Activated naive CD4-positive, alpha-beta T cell treated with anti-CD3 and anti-CD28 coated beads, Interleukin-2, amount 50 U/mL, for 24 hours (primary cell): ENCODE measurements at regions not wholly inside any gene's neighbourhood (a gene's known extent, or its start where the extent isn't known, plus 50 kb on each side); places are given as distances from the start of the nearest gene placed in this dataset.

Source experiments
- H3K27ac Mint-ChIP-seq: one replicate; pipeline ENCODE4 v1.8.0; 2021; ENCODE audit warnings: mild to moderate bottlenecking, mixed read lengths
- H3K27me3 Mint-ChIP-seq: one replicate; pipeline ENCODE4 v1.8.0; 2021; ENCODE audit warnings: mixed read lengths
- H3K36me3 Mint-ChIP-seq: one replicate; pipeline ENCODE4 v1.8.0; 2021; ENCODE audit warnings: mixed read lengths
- H3K4me1 Mint-ChIP-seq: one replicate; pipeline ENCODE4 v1.8.0; 2021; ENCODE audit warnings: mixed read lengths
- H3K4me3 Mint-ChIP-seq: one replicate; pipeline ENCODE4 v1.8.0; 2021; ENCODE audit warnings: mild to moderate bottlenecking, mixed read lengths
- H3K9me3 Mint-ChIP-seq: one replicate; pipeline ENCODE4 v1.8.0; 2021; ENCODE audit warnings: mixed read lengths

- peaks cover 7% of the 10 kb centered on the region for H3K27me3 Mint-ChIP-seq
- no peaks in the 10 kb centered on the region for H3K36me3 Mint-ChIP-seq
- no peaks in the 10 kb centered on the region for H3K4me1 Mint-ChIP-seq
- no peak overlapping the region for H3K27ac Mint-ChIP-seq
- no peaks in the 10 kb centered on the region for H3K9me3 Mint-ChIP-seq
- H3K4me3 Mint-ChIP-seq, result no peak overlapping the region
Measured at GRCh38 chr22:47784367-47784983, 1022.0 kb downstream of the TBC1D22A start.

DNA sequence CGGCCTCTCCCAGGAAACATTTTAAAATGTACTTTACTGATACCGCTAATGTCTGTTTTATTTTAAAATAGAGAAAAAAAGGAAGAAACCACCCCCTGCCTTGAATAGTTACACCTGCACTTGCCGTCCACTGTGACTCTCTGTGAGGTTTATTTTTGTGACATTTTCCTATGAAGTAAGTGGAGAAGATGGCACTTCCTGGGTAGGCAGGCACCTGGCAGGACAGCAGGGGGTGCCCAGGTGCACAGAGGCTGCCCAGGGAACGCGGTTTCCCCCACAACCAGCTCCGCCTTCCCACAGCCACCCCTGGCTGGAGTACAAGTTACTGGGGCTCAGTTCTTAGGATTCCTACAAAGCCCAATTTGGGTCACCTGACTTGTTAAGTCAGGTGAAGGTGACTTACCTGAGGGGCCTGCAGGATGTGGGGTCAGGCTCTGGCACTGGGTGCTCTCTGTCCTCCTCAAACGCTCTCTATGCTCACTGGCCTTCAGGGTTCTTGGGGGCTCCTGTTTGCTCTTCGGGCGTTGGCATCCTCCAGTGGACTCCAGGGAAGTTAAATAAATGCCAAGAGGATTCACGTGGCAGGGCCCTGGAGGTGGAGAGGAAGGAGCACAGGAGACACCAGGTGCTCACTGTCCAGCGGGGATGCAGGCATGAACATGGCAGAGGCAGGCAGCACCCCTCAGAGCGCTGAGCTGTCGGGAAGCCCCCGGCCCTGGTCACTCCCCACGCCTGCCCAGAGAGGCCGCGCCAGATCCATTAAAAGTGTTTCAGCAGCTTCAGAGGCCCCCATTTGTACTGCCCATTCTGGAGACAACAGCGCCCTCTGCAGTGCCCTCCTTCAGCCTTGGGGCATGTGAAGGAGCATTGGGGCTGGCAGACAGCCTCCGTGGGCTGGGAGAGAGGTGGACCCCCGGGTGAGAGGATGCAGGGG lies 1021.2 kb downstream of the TBC1D22A start:
- Mint-ChIP-seq H3K4me3 (no peak overlapping the region), H3K27ac (no peak overlapping the region), H3K4me1 (no peaks in the 10 kb centered on the region), H3K27me3 (peaks cover 7% of the 10 kb centered on the region), H3K9me3 (no peaks in the 10 kb centered on the region), H3K36me3 (no peaks in the 10 kb centered on the region)

DNA sequence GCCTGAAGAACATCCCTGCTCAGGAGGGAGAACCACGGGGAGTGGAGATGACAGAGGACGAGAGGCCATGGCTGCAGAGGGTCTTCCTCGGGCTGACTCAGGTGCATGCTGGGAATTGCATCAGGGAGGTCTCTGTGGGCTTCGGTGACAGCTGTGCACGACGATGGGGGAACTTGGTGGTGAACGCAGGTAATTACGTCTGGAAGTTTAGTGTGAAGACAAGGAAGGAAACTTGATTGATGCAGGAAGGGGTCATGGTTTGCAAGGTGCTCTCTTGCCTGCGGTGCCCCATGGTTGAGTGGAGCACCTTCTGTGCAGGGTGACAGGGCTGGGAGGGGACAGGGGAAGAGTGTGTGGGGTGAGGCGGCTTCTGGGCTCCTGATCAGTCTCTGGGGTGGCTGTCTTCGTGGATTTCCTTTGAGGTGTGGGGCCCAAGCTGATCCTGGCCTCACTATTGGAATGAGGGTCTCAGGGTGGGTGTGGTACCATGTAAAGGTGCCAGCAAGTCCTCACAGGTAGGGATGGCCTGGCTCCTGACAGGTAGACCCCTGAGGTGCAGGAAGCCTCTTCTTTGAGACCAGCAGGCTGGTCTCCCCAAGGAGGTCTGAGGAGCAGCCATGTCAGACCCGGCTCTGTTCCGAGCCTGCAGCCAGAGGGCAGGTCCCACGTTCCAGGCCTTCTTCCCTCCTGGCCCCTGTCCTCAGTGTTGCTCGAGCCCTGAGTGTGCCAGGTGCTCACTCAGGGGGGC lies 1020.1 kb downstream of the TBC1D22A start:
- Mint-ChIP-seq H3K4me3 (no peak overlapping the region), H3K27ac (no peak overlapping the region), H3K27me3 (peaks cover 7% of the 10 kb centered on the region), H3K9me3 (no peaks in the 10 kb centered on the region), H3K4me1 (no peaks in the 10 kb centered on the region), H3K36me3 (no peaks in the 10 kb centered on the region)

DNA sequence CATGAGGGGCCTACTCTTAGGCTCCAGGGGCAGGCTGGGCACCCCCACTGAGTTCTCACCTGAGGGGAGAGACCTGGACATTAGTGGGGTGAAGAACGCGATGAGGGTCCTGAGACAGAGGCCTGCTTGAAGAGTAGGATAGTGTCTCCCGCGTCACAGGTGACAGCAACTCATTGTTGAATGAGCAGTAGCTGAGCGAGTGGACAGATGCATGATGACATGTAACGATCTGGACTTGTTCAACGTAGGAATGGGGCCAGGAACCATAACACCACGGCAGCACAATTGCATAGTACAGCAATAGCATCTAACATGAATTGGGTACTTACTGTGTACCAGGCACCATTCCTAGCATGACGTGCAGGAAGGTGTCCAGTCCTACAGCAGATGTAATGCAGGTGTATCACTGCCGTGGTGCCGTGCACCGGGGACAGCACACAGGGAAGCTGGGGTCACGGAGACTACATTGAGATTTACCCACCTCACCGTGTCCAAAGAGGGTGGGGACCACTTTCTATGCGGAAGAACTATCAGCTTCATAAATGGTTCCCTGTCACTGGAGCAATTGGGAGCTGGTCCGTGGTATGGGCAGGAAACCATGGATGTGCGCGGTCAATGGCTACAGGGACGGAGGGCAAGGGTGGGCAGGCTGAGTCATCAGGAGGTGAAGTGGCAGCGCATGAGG lies 1019.1 kb downstream of the TBC1D22A start:
- Mint-ChIP-seq H3K27me3 (peaks cover 7% of the 10 kb centered on the region), H3K36me3 (no peaks in the 10 kb centered on the region)

GRCh38 chr22:47781024-47781423 lies 1018.6 kb downstream of the TBC1D22A start:
- no peak overlapping the region for H3K4me3 Mint-ChIP-seq
- no peaks in the 10 kb centered on the region for H3K4me1 Mint-ChIP-seq
- H3K9me3 Mint-ChIP-seq, result no peaks in the 10 kb centered on the region
- H3K27me3 Mint-ChIP-seq, result peaks cover 3% of the 10 kb centered on the region
- H3K36me3 Mint-ChIP-seq, result no peaks in the 10 kb centered on the region
- H3K27ac Mint-ChIP-seq, result no peak overlapping the region

More for the DNA sequence above, 1019.1 kb downstream of the TBC1D22A start:
- no peak overlapping the region for H3K4me3 Mint-ChIP-seq
- no peak overlapping the region for H3K27ac Mint-ChIP-seq
- H3K4me1 Mint-ChIP-seq, result no peaks in the 10 kb centered on the region
- no peaks in the 10 kb centered on the region for H3K9me3 Mint-ChIP-seq

DNA sequence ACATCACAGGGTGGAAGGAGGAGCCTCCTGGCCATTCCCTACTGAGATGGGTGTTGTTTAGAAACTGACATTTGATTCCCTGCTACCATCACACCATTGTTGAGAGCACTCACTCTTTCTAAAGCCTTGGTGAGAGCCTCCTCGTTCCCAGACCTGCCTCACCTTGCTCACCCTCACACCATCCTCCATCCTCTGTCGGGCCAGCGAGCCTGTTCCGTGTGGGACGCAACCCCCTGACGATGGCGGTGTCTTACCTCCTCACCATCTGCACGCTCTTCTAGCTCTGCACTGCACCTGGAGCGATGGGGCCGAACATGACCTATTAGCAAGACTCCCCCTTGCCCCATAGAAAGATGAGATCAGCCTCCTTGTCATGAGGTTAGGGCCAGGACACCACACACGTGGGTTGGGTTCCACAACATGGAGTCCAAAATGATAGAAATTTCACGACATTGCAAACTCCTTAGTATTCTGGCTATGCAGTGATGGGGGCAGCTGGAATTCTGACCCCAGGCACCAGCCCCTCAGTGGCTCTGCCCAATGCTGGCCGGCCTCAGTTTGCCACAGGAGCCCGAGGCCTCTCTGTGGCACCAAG lies 1017.9 kb downstream of the TBC1D22A start:
- peaks cover 3% of the 10 kb centered on the region for H3K27me3 Mint-ChIP-seq
- H3K4me1 Mint-ChIP-seq, result no peaks in the 10 kb centered on the region
- no peak overlapping the region for H3K27ac Mint-ChIP-seq
- H3K9me3 Mint-ChIP-seq, result no peaks in the 10 kb centered on the region
- H3K36me3 Mint-ChIP-seq, result no peaks in the 10 kb centered on the region
- H3K4me3 Mint-ChIP-seq, result no peak overlapping the region

GRCh38 chr22:47779474-47779873 lies 1017.0 kb downstream of the TBC1D22A start:
- Mint-ChIP-seq H3K27ac (no peak overlapping the region), H3K9me3 (no peaks in the 10 kb centered on the region), H3K4me3 (no peak overlapping the region), H3K36me3 (no peaks in the 10 kb centered on the region), H3K4me1 (no peaks in the 10 kb centered on the region), H3K27me3 (peaks cover 3% of the 10 kb centered on the region)

DNA sequence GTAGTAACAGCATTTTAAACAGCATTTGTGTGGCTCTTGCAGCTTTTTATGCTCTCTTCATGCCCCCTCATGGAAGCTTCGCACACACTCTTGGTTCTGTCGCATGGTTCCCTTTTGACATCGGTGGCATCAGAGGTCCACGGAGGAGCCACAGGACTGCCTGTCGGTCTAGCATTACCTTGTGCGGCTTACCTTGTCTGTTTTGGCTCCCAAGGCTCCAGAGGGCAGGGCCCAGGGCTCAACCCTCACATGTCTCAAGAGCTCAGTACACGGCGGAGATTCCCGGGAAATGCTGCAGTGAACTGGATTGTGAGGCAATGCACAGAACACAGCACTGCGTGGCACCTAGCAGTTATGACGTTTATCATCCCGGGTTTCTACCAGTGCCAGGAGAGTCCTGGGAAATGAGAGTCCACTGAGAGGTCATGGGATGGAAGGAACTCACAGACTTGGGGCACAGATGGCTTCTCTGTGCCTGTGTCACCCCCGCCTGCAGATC lies 1015.8 kb downstream of the TBC1D22A start:
- peaks cover 3% of the 10 kb centered on the region for H3K27me3 Mint-ChIP-seq
- H3K36me3 Mint-ChIP-seq, result no peaks in the 10 kb centered on the region
- no peak overlapping the region for H3K4me3 Mint-ChIP-seq
- no peaks in the 10 kb centered on the region for H3K4me1 Mint-ChIP-seq
- no peaks in the 10 kb centered on the region for H3K9me3 Mint-ChIP-seq
- H3K27ac Mint-ChIP-seq, result no peak overlapping the region

- Mint-ChIP-seq H3K9me3 (no peaks in the 10 kb centered on the region), H3K4me3 (no peak overlapping the region), H3K27me3 (peaks cover 3% of the 10 kb centered on the region), H3K27ac (no peak overlapping the region), H3K4me1 (no peaks in the 10 kb centered on the region), H3K36me3 (no peaks in the 10 kb centered on the region)
Measured at GRCh38 chr22:47777426-47777825, 1015.0 kb downstream of the TBC1D22A start.

- no peak overlapping the region for H3K27ac Mint-ChIP-seq
- no peaks in the 10 kb centered on the region for H3K4me1 Mint-ChIP-seq
- H3K27me3 Mint-ChIP-seq, result no peaks in the 10 kb centered on the region
- H3K4me3 Mint-ChIP-seq, result no peak overlapping the region
- no peaks in the 10 kb centered on the region for H3K36me3 Mint-ChIP-seq
- H3K9me3 Mint-ChIP-seq, result no peaks in the 10 kb centered on the region
Measured at GRCh38 chr22:47776329-47776728, 1013.9 kb downstream of the TBC1D22A start.

DNA sequence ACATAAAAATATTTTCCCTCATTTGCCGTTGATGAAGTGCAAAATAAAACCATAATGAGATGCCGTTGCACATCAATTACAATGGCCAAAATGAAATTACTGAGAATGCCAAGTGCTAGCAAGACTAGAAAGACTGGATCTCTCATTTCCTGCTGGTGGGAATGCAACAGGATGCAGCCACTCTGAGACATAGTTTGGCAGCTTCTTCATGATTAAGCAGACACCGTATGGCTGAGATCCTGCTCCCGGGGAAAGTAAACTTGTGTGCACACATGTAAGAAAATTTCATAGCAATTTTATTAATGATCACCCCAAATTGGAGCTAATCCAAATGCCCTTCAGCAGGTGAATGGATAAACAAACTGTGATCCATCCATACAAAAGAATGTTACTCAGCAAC lies 1013.2 kb downstream of the TBC1D22A start:
- Mint-ChIP-seq H3K27ac (no peak overlapping the region), H3K9me3 (no peaks in the 10 kb centered on the region), H3K4me3 (no peak overlapping the region), H3K4me1 (no peaks in the 10 kb centered on the region), H3K27me3 (no peaks in the 10 kb centered on the region), H3K36me3 (no peaks in the 10 kb centered on the region)

DNA sequence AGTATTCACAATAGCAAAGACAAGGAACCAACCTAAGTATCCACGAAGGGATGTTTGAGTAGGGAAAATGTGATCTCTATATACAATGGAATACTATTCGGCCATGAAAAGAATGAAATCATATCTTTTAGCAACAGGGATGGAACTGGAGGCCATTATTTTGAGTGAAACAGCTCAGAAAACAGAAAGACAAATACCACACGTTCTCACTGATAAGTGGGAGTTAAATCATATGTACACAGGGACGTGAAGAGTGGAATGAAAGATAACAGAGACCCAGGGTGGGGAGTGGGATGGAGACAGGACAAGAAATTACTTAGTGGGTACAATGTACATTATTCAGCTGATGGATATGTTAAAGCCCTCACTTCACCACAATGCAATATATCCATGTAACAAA lies 1012.7 kb downstream of the TBC1D22A start:
- H3K4me3 Mint-ChIP-seq, result no peak overlapping the region
- H3K27ac Mint-ChIP-seq, result no peak overlapping the region
- H3K27me3 Mint-ChIP-seq, result no peaks in the 10 kb centered on the region

GRCh38 chr22:47773635-47774034 lies 1011.2 kb downstream of the TBC1D22A start:
- no peak overlapping the region for H3K4me3 Mint-ChIP-seq
- H3K27ac Mint-ChIP-seq, result no peak overlapping the region
- no peaks in the 10 kb centered on the region for H3K4me1 Mint-ChIP-seq
- no peaks in the 10 kb centered on the region for H3K9me3 Mint-ChIP-seq
- no peaks in the 10 kb centered on the region for H3K36me3 Mint-ChIP-seq
- H3K27me3 Mint-ChIP-seq, result peaks cover 3% of the 10 kb centered on the region

More for the DNA sequence above, 1012.7 kb downstream of the TBC1D22A start:
- no peaks in the 10 kb centered on the region for H3K9me3 Mint-ChIP-seq
- no peaks in the 10 kb centered on the region for H3K36me3 Mint-ChIP-seq
- no peaks in the 10 kb centered on the region for H3K4me1 Mint-ChIP-seq

GRCh38 chr22:47772864-47773263 lies 1010.4 kb downstream of the TBC1D22A start:
- Mint-ChIP-seq H3K27ac (no peak overlapping the region), H3K4me3 (no peak overlapping the region), H3K4me1 (no peaks in the 10 kb centered on the region), H3K36me3 (no peaks in the 10 kb centered on the region), H3K27me3 (peaks cover 3% of the 10 kb centered on the region), H3K9me3 (no peaks in the 10 kb centered on the region)

DNA sequence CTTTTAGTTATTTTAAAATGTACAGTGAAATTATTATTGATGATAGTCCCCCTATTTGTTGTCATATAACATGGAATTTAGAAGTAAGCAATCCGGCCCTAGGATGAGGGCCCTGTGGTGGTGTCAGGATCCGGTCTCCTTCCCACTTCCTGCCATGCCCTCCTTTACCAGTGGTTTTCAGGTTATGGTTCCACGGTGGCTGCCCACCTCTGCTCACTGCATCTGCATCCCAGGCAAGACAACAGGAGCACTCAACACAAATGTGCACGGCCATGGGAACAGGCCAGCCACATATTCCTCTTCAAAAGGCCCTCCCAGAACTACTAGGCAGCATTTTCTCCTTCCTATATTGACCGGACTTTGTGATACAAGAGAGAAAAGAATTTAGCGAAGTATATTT lies 1007.2 kb downstream of the TBC1D22A start:
- Mint-ChIP-seq H3K36me3 (no peaks in the 10 kb centered on the region), H3K9me3 (no peaks in the 10 kb centered on the region), H3K27ac (no peak overlapping the region), H3K4me1 (no peaks in the 10 kb centered on the region), H3K27me3 (peaks cover 7% of the 10 kb centered on the region), H3K4me3 (no peak overlapping the region)
